CD1c-positive myeloid dendritic cell (primary cell): ENCODE measurements at regions not wholly inside any gene's neighbourhood (a gene's known extent, or its start where the extent isn't known, plus 50 kb on each side); places are given as distances from the start of the nearest gene placed in this dataset.
"Not testable (repeated sequence)": the region's sequence is repeated elsewhere in the genome, so short reads cannot be mapped to it uniquely, and the experiment has no call there.

ENCODE experiments used
- DNase-seq: peaks from one replicate; pipeline ENCODE4 v3.0.0-alpha.2; 2016; ENCODE audit errors: extremely low spot score

DNA sequence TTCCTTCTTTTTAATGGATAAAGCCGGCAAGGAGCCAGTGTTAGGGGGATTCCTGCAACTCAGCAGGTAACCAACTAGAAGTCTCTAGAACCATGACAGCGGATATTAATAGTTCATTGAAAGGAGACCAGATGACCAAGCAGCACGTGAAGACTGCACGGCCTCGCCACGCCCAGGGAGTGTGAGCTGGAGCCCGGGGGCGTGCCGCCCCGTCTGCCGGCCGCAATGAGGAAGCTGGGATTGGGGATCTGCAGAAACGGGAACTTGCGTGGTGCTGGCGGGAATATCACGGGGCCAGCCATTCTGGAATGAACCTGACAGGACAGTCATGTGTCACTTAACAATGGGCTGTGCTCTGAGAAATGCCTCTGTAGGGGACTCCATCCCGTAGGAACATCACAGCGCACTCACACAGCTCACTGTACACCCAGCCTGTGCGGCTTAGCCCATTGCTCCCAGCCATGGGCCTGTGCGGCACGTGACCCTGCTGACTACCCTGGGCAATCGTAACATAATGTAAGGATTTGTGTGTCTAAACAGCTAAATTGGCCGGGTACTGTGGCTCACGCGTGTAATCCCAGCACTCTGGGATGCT, 4092.8 kb upstream of the TPTE start:
- not testable (repeated sequence) for DNase-seq

DNA sequence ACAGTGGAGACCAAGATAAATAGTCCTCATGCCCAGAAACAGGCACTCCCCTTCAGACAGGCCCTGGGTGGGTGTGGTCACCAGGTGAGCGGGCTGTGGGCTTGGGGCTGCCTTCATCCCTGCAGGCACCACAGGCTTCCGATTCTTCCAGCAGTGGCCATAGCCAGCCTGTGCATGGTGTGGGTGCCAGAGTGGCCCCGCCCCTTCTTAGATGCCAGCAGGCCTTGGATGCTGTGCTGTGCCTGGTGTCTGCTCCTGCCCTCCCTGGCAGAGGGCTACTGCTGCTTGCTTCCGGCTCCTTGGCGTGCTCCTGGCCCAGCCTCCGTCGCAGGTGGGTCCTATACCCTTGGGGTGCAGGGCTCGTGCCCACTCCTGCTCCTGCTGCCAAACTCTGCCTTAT, 4091.5 kb upstream of the TPTE start:
- DNase-seq = not testable (repeated sequence)

DNA sequence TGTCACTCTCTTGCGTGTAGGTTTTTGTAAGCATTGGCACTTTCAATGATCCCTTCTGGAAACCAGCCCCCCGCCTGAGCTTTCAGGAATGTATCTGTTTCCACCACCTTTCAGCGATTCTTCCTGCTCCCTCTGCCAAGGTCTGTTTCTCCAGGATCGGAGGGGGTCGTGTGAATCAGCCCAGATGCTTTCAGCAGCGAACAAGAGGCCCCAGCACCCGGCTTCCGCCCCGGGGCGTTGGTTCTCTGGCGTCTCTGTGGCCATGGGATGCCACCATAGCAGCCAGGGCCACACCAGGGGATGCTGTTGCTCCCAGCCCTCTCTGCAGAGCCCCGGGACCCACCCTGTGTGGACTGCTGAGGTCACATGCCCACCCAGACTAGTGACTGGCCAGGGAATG, 4088.2 kb upstream of the TPTE start:
- not testable (repeated sequence) for DNase-seq

DNA sequence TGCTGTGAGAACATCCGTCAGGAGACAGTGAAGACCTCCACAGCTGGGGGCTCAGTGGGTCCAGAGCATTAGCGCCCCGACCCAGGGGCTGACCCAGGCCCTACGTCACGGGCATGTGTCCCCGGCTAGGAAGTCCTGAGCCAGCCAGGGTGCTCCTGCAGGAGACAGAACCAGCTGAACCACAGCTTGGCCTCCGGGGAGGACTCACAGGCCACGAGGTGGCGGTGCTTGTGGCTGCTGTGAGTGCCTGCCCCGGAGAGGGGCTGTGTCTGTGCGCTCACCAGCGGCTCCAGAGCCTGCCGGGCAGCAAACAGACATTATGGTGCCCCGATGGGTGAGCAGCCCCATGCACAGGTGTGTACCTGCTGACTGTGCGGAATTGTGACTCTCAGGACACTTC, 4085.2 kb upstream of the TPTE start:
- DNase-seq = not testable (repeated sequence)

DNA sequence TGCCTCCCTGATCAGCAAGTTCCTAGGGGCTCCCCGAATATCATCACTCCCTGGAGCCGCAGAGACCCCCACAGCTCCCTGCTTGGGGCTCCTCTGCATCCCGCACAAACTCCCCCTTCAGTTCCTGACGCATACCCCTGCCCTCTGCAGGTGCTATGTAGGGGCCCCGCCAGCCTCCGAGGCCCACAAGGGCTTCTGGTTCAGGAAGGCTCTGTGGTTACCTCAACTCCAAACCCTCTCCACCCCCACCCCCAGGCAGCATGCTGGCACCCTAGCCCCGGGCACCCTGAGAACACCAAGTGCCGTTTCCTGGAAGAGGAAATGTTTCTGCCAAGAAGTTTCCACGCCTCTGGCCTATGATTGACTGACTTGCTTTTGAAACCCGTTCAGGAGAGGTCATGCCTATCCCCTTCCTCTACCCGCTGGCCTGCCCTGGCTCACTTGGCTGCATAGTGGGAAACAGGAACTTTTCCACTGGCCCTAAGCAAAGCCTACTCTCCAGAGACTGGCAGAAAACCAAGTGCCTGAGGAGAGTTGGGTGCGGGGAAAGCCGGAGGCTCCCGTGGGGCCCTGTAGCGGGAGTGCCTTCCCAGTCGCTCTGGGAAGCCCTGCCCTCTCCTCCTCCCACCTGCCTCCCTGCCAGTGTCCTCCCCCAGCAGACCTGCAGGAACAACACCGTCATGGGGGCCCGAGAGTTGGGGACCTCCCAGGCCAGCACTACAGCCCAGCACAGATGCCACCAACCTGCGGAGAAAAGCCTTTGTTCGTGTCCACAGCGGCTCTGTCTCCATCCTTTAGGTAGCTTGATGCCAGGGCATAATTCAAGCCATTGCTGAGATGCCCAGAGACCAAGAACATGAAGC, 4084.2 kb upstream of the TPTE start:
- DNase-seq = not testable (repeated sequence)

DNA sequence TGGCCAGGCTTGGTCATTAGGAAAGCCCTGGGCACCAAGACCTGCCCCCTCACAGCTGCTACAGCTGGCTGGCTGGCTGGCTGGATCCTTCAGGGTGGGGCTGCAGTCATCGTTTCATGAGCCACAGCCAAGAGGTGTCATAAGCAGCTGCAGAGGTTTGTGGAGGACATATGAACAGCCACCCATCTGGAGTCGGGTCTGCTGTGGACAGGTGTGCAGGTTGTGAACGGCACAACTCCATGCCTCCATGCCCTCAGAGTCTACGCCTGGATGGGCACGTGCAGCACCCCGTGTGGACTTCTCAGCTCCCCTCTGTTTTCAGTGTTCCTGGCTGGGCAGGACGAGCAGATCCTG, 4083.6 kb upstream of the TPTE start:
- DNase-seq = not testable (repeated sequence)

DNA sequence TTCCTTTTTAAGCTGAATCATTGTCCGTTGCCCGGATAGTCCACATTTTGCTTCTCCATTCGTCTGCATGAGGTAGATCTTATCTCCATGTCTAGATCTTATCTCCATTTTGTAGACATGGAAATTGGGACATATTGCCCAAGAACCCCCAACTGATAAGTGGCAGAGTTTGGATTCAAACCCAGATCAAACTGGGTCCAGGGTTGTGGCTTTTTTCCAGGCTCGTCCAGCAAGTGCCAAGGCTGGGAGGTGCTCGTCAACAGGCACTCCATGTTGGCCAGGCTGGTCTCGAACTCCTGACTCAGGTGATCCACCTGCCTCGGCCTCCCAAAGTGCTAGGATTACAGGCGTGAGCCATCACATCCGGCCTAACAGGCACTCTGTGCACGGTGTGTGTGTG, 4082.3 kb upstream of the TPTE start:
- DNase-seq = not testable (repeated sequence)

DNA sequence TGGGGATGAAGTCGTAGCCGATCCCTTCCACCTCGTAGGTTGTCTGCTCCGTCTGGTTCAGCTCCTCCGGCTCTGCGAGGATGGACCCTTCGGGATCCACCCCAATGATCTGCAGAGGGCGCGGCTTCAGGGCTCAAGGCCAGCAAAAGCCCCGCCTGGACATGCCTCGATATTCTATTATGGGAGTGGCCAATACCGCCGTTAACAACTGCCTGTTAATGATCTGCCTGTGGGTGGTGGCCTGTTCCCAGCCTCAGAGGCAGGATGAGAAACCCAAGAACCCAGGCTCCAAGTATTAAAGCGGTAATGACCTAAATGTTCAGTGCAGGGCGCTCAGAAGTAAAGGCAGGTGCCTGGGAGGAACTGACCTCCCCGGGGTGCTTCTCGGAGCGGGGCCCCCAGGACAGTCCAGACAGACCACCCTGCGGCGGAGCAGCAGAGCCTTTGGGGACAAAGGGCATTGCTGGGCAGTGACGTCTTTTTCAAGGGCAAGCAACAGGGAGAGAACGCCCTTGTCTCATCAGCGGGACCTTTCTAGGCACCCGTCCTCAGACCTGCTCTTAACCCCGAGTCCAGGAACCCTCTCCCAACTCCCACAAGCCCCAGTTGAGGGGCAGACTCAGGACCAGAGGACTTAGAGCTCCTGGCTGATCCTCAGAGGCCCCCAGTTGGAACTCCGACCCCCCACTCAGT, 4066.6 kb upstream of the TPTE start:
- DNase-seq = not testable (repeated sequence)

DNA sequence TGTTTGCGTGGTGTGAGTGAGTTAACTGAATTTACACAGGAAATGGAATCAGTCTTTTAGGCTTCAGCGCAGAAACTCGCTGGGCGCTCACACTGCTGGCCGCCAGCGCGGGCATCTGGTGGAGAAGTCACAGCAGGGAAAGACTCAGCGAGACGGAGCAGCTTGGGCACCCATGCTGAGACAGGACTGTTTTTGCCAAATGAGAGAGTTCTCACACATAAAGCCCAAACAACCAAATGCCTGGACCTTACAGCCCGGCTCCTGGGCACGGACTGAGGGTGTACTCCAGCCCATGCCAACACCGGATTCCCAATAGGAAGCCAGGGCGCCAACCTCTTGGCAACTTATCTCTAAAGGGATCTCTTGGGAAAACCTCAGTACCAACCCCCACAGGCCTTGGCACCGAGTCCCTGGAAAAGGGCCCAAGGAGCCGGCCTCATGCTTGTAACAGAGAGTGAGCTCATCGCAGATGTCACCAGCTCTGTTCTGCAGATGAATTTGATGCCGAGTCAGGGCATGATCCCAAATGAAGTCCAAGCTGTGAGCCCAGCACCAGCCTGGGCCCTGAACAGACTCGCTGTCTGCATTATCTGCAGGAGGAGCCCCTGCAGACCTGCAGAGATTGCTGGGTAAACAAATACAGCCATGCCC, 4065.2 kb upstream of the TPTE start:
- DNase-seq = not testable (repeated sequence)

DNA sequence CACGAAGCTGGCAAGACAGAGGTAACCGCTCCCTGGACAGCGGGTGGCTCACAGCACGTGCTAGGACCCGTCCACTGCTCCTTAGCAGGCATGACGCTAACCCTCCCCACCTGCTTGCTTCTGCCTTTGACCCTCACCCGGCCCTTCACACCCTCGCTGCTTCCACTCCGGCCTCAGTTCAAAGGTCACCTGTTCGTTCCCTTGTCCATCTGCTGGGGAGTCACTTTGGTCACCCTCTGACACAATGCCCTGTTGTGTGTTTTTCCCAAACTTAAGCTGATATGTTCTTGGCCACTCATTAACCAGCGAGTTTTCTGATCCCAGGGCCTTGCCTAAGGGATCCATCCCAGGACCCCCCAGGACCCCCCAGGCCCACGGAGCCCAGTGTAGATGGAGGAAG, 4061.6 kb upstream of the TPTE start:
- not testable (repeated sequence) for DNase-seq

DNA sequence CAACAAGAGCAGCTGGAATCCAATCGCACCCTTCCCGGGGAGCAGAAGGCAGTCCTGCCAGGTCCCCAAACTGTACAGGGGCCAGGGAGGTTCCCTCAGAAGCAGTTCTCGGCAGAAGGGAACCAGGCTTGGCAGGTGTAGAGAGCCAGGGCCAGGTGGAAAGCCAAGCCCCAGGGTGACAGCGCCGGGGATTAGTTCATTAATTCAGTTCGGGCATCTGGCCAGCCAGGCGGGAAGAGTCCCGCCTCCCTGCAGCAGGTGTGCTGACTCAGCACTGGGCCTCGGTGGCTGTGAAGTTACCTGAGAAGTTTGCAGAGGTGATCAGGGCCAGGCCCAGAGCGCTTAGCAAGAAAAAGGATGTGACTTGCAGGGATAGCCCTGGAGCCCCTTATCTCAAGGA, 4060.0 kb upstream of the TPTE start:
- not testable (repeated sequence) for DNase-seq

DNA sequence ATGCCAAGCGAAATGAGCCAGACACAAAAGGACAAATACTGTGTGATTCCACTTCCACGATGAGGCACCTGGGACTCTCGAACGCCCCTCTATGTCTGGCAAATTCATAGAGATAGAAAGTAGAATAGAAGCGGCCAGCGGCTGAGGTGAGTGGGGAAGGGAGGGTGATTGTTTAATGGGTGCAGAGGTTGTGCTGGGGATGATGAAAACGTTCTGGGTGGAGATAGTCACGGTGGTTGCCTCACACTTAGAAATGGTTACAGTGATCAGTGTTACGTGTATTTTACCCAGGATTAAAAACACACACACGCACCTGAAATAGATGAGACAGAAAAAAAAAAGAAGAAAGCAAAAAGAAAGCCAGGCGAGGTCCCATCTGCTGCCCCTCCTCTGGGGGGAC, 4057.0 kb upstream of the TPTE start:
- not testable (repeated sequence) for DNase-seq

DNA sequence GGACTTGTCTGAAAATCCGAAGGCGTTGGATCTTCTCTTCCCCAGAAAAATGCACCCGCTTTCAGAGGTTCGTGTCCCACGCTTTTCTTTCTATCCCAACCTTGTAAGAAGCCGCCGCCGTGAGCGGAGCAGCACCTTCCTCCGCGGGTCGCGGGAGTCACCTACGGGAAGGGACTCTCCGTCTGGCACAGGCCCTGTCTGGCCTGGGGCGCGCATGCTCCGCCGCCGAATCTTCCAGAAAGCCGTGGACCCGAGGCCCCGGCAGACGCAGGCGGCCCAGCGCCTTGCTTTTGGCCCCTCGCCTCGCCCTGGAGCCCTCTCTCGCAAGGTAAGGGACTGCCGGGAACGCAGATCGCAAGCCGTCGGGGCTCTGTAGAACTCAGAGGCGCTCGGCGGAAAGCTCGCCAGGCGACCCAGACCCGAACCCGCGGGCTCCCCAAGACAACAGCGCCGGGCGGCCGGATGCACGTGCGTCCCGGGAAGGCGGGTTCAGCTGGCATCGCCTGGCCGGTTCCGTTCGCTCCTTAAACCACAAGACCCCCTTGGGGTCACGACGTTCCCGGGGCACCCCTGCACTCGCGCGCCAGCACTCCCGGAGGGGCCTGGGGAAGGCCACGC, 4055.2 kb upstream of the TPTE start:
- DNase-seq = not testable (repeated sequence)

DNA sequence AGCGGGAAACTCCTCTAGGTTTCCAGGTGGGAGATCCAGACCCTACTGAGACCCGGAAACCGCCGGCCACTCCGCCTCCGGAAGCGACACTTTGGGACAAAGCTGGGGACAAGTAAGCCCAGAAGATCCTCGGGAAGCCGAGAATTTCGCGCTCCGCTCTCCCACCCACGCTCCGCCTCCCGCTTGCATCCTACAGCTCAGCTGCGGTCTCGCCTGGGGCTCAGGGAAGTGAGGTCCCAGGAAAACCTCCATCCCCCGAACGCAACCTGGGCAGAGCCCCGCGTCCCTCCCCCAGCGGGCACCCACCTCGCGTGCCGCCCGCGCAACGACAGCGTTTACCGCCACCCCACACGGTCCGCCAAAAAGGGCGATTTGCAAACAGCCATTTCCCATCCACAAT, 4054.7 kb upstream of the TPTE start:
- not testable (repeated sequence) for DNase-seq

DNA sequence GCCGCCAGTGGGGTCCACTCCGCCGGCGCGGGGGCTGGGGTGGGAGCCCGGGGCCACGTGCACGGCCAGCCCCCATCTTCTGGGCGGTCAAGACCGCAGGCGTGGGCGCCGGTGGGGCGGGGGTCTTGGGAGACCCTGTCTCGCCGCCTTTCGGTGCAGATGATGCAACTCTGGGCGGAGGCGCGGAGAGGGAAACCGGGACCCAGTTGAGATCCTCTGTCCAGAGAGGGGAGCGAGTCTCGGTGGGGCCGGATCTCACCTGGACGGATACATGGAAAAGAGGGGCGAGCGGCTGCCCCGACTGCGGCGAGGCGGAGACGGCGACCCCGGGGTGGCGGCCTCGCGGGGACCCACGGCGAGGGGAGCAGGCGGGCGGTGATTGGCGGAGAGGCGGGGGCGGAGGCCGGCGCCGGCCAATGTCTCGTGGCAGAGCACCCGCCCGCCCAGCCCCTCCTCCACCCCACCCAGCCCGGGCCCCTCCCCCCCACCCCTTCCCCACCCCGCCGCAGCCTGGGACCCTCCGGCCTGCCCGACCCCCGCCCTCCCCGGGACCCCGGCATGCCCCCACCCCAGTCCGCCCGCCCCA, 4054.1 kb upstream of the TPTE start:
- not testable (repeated sequence) for DNase-seq

DNA sequence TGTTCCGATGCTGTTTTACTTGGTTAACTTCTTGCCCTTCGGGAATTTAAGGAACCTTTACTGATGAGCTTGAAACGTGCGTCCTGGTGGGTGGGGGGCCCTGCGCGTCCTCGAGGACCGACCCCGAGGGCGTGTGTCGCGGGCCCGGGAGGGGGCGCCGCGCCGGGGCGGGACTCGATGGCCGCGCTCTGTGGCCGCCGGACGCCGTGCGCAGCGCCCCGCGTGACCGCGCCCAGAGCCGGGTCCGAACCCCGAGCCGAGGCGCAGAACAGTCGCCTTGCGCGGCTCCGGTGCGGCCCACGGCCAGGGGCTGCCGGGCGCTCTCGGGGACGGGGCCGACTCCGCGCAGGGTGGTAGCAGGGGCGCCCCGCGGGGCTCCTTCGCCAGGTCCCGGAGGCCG, 4053.5 kb upstream of the TPTE start:
- not testable (repeated sequence) for DNase-seq

DNA sequence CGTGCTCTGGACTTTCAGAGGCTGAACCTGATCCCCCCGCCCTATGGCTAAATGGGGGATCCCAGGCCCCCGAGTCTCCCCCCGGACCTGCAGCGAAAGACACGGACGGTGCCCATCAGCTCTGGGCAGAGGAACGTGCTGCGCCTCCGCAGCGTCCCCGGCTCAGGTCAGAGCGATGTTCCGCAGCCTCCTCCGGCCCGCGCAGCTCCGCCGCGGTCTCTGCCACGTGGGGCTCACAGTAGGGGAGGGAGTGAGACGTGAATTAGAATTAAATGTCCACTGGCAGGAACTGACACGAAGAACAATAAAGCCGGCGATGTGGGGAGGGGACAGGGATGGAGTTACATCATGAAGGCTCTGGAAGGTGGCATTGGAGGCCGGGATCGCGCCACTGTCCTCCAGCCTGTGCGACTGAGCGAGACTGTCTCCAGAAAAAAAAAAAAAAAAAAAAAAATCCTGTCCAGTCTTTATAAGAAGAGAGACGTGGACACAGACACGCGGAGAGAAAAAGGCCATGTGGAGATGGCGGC, 4053.0 kb upstream of the TPTE start:
- not testable (repeated sequence) for DNase-seq

DNA sequence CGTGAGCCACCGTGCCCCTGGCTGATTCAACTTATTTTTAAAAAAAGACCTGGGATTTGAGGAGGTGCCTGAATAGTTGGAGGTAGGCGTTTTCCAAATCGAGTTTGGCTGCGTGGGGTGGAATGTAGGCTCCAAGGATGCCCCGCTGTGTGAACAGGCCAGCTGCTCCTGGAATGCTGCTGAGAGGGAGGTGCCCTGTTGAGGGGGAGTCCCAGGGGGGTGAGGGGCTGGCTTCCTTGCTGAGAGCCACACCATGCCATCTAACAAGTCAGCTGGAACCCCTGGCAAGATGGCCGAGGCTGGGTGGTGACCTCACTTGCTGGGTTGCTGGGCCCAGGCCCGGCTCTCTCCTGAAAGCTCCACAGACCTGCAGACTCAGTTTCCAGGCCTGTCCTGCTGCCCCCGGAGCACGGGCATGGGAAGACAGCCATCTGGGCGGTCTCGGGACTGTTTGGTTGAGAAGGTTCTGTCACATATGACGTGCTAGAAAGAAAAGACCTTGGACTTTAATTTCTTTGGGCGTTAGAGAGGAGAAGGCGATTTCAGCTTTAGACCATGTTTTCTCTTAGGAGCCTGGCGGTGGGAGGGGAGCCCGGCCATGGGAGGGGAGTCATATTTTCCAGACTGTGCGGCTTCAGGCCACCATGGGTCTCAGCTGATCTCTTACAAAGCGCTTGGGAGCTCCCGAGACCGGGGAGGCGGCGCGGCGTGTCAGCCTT, 4047.0 kb upstream of the TPTE start:
- DNase-seq = not testable (repeated sequence)

DNA sequence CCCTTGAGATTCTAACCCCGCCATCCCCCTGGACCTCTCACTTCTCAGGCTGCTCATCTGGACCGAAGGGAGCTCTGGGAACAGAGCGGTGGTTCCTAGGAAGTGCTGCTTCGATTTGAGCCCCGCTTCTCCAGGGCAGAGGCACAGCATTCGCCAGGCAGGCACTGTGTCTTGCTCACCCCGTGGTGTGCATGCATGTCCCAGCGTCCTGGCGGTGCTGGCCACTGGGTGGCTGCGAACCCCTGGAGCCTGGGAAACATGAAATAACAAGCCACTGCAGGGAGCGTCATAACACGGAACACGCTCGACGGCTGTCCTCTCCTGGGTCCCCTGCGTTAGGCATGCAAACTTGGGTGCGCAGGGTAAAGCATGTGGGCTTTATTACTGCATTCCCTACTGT, 4040.3 kb upstream of the TPTE start:
- not testable (repeated sequence) for DNase-seq

DNA sequence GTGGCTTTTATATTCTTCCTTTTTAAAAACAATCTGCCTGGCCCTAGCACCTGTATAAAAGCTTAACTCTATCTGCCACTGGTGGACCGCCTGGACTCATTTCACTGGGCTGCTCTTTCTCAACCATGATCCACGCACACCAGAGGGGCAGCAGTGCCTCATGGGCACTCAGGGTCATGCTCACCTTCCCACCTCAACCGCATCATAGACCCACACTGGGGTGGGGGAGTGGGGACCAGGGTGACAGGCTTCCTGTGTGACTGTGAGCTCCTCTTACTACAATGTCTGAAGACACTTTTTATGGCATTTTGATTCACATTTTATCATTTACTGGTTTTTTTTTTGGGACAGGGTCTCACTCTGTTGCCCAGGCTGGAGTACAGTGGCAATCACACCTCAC, 4038.8 kb upstream of the TPTE start:
- not testable (repeated sequence) for DNase-seq
